ENCODE measurements at regions not wholly inside any gene's neighbourhood (a gene's known extent, or its start where the extent isn't known, plus 50 kb on each side); places are given as distances from the start of the nearest gene placed in this dataset.

DNA sequence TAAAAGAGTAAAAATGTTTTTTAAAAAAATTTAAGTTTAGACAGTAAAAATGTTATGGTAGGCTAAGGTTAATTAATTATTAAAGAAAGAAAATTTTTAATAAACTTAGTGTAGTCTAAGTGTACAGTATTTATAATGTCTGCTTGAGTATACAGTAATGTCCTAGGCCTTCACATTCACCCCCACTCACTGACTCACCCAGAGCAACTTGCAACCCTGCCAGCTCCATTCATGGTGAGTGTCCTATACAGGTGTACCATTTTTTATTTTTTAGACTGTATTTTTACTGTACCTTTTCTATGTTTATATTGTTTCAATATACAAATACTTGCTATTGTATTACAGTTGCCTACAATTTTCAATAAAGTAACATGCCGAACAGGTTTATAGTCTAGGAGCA lies 234.1 kb downstream of the AUH start:
- no peaks in the 10 kb centered on the region for H3K36me3 ChIP-seq (ENCODE audit: control insufficient read depth, insufficient read depth, low read length)
- H3K27ac ChIP-seq (ENCODE audit: low read depth, low read length), result no peak overlapping the region
- no peak for DNase-seq (ENCODE audit: low read depth in 4 of 6, low spot score in 6 of 6)
- WGBS (ENCODE audit: insufficient coverage), result no CpG with 5 or more reads among the region's 1 CpG
- no peaks in the 10 kb centered on the region for H3K27me3 ChIP-seq (ENCODE audit: control insufficient read depth, insufficient read depth, low read length)
- no peak overlapping the region for H3K4me3 ChIP-seq (ENCODE audit: low read depth, low read length)
- no peaks in the 10 kb centered on the region for H3K9me3 ChIP-seq (ENCODE audit: control insufficient read depth, insufficient read depth, low read length)
- no peaks in the 10 kb centered on the region for H3K4me1 ChIP-seq (ENCODE audit: control insufficient read depth, insufficient read depth, low read length)

DNA sequence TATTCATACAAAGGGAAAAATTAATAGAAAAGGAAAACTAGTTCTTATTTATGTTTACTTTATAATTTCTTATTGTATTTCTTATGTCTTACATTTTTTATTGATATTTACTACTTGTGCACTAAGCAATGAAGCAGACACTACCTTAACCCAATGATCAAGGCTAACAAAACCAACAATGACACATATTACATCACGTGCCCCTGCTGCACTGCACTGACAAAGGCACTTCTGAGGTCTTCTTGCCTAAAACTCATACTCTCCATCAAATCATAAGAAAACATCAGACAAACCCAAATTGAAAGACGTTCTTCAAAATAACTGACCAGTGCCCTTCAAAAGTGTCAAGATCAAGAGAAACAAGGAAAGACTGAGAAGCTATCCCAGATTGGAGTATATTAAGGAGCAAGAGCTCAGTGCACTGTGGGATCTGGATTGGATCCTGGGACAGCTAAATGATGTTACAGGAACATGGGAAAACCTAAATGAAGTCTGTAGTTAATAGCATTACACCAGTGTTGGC lies 230.9 kb downstream of the AUH start:
- no peak overlapping the region for H3K4me3 ChIP-seq (ENCODE audit: low read depth, low read length)
- no peaks in the 10 kb centered on the region for H3K9me3 ChIP-seq (ENCODE audit: control insufficient read depth, insufficient read depth, low read length)
- DNase-seq (ENCODE audit: low read depth in 4 of 6, low spot score in 6 of 6), result no peak
- no peak overlapping the region for H3K27ac ChIP-seq (ENCODE audit: low read depth, low read length)
- WGBS (ENCODE audit: insufficient coverage), result 90% methylated on average over 1 of the region's 2 CpGs
- no peaks in the 10 kb centered on the region for H3K27me3 ChIP-seq (ENCODE audit: control insufficient read depth, insufficient read depth, low read length)
- H3K36me3 ChIP-seq (ENCODE audit: control insufficient read depth, insufficient read depth, low read length), result no peaks in the 10 kb centered on the region
- no peaks in the 10 kb centered on the region for H3K4me1 ChIP-seq (ENCODE audit: control insufficient read depth, insufficient read depth, low read length)

DNA sequence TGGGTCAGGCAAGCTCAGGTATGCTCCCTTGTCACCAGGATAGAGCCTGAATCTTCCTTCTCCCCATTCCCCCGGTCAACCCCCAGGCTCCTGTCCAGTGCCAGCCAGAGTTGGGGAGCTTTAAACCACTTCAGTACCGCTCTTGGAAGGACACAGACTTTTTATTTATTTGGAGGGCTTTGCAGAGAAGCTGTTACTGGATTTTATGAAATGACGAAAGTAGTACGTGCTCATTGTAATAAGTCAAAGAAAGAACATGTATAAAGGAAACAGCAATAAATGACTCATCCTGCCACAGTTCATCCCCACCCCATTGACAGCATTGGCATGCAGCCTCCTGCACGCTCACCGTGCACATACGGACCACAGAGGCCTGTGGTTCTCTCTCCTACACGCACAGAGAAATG lies 230.3 kb downstream of the AUH start:
- no peaks in the 10 kb centered on the region for H3K4me1 ChIP-seq (ENCODE audit: control insufficient read depth, insufficient read depth, low read length)
- H3K9me3 ChIP-seq (ENCODE audit: control insufficient read depth, insufficient read depth, low read length), result no peaks in the 10 kb centered on the region
- no peaks in the 10 kb centered on the region for H3K36me3 ChIP-seq (ENCODE audit: control insufficient read depth, insufficient read depth, low read length)
- 93% methylated on average over 3 of the region's 8 CpGs for WGBS (ENCODE audit: insufficient coverage)
- DNase-seq (ENCODE audit: low read depth in 4 of 6, low spot score in 6 of 6), result no peak
- H3K4me3 ChIP-seq (ENCODE audit: low read depth, low read length), result no peak overlapping the region
- H3K27ac ChIP-seq (ENCODE audit: low read depth, low read length), result no peak overlapping the region
- H3K27me3 ChIP-seq (ENCODE audit: control insufficient read depth, insufficient read depth, low read length), result no peaks in the 10 kb centered on the region

DNA sequence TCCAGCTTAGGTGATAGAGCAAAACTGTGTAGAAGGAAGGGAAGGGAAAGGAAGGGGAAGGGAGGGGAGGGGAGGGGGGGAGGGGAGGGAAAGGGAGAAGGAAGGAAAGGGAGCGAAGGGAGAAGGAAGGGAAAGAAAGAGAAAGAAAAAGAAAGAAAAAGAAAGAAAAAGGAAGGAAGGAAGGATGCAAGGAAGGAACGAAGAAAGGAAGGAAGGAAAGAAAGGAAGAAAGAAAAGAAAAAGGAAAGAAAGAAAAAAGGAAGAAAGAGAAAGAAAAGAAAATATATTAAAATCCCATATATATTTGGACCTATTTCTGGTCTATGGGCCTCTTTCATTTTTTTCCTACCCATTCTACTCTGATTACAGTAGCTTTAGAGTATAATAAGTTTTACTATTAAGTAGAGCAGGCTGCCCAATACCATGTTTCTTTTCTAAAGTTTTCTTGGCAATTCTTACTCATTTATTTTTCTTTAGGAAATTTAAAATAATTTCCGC lies 229.1 kb downstream of the AUH start:
- H3K4me3 ChIP-seq (ENCODE audit: low read depth, low read length), result no peak overlapping the region
- WGBS (ENCODE audit: insufficient coverage), result 86% methylated on average over 1 of the region's 3 CpGs
- H3K36me3 ChIP-seq (ENCODE audit: control insufficient read depth, insufficient read depth, low read length), result no peaks in the 10 kb centered on the region
- no peaks in the 10 kb centered on the region for H3K9me3 ChIP-seq (ENCODE audit: control insufficient read depth, insufficient read depth, low read length)
- no peak for DNase-seq (ENCODE audit: low read depth in 4 of 6, low spot score in 6 of 6)
- no peaks in the 10 kb centered on the region for H3K4me1 ChIP-seq (ENCODE audit: control insufficient read depth, insufficient read depth, low read length)
- H3K27ac ChIP-seq (ENCODE audit: low read depth, low read length), result no peak overlapping the region
- no peaks in the 10 kb centered on the region for H3K27me3 ChIP-seq (ENCODE audit: control insufficient read depth, insufficient read depth, low read length)

DNA sequence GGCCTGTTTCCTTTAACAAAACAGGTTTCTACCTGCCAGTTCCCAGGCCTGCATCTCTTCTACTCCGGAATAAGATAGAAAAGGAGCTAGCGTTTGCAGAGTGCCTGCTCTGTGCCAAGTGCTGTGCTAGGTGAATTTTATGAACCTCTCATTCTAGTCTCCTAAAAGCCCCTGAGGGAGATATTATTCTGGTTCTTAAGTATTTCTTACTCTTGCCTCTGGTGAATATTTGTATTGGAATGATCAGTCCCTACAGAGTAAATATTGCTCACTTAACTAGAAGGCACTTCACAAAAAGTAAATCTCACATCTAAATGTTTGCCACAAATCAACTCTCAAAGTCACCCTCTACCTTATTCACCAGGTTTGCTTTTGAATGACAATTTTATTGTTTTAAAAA lies 227.1 kb downstream of the AUH start:
- no peaks in the 10 kb centered on the region for H3K27me3 ChIP-seq (ENCODE audit: control insufficient read depth, insufficient read depth, low read length)
- H3K4me1 ChIP-seq (ENCODE audit: control insufficient read depth, insufficient read depth, low read length), result no peaks in the 10 kb centered on the region
- no peaks in the 10 kb centered on the region for H3K36me3 ChIP-seq (ENCODE audit: control insufficient read depth, insufficient read depth, low read length)
- H3K4me3 ChIP-seq (ENCODE audit: low read depth, low read length), result no peak overlapping the region
- no CpG with 5 or more reads among the region's 2 CpGs for WGBS (ENCODE audit: insufficient coverage)
- H3K27ac ChIP-seq (ENCODE audit: low read depth, low read length), result no peak overlapping the region
- peak in 1 of 6 donors; percentile 6 for DNase-seq (ENCODE audit: low read depth in 4 of 6, low spot score in 6 of 6)
- no peaks in the 10 kb centered on the region for H3K9me3 ChIP-seq (ENCODE audit: control insufficient read depth, insufficient read depth, low read length)

DNA sequence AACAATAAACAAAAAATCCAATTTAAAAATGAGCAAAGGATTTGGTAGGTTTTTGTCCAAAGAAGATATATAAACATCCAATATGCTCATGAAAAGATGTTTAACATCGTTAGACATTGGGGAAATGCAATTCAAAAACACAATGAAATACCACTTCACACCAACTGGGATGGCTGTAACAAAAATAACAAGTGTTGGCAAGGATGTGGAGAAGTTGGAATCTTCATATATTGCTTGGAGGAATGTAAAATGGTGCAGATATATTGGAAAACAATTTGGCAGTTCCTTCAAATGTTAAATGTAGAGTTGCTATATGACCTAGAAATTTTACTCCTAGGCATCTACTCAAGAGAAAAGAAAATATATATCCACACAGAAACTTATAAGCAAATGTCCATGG lies 224.3 kb downstream of the AUH start:
- Histone ChIP-seq H3K27ac (ENCODE audit: low read depth, low read length) (no peak overlapping the region), H3K4me1 (ENCODE audit: control insufficient read depth, insufficient read depth, low read length) (no peaks in the 10 kb centered on the region), H3K9me3 (ENCODE audit: control insufficient read depth, insufficient read depth, low read length) (no peaks in the 10 kb centered on the region), H3K27me3 (ENCODE audit: control insufficient read depth, insufficient read depth, low read length) (no peaks in the 10 kb centered on the region), H3K36me3 (ENCODE audit: control insufficient read depth, insufficient read depth, low read length) (no peaks in the 10 kb centered on the region), H3K4me3 (ENCODE audit: low read depth, low read length) (no peak overlapping the region)
- DNase-seq (ENCODE audit: low read depth in 4 of 6, low spot score in 6 of 6), result peak in 1 of 6 donors; percentile 69
- WGBS (ENCODE audit: insufficient coverage), result no CpG with 5 or more reads among the region's 1 CpG

DNA sequence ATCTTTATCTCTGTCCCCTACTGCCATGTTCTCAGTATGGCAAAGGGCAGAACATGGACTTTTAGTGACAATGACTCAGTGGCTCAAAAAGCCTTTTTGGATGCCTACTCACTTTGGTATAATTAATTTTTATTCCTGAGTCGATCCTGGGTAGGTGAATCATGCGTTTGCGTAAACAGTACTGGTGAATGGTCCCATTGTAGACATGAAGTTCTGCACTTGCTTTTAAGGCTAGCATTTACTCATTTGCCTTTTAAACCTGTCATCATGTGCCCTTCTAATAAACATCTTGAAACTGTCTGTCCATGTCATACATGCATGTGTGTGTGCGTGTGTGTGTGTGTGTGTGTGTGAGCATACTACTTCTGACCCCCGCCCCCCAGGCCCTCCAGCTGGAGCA lies 223.0 kb downstream of the AUH start:
- no peak for DNase-seq (ENCODE audit: low read depth in 4 of 6, low spot score in 6 of 6)
- 83% methylated on average over 3 of the region's 5 CpGs for WGBS (ENCODE audit: insufficient coverage)
- H3K4me3 ChIP-seq (ENCODE audit: low read depth, low read length), result no peak overlapping the region
- no peaks in the 10 kb centered on the region for H3K4me1 ChIP-seq (ENCODE audit: control insufficient read depth, insufficient read depth, low read length)
- H3K27me3 ChIP-seq (ENCODE audit: control insufficient read depth, insufficient read depth, low read length), result no peaks in the 10 kb centered on the region
- no peaks in the 10 kb centered on the region for H3K9me3 ChIP-seq (ENCODE audit: control insufficient read depth, insufficient read depth, low read length)
- no peaks in the 10 kb centered on the region for H3K36me3 ChIP-seq (ENCODE audit: control insufficient read depth, insufficient read depth, low read length)
- no peak overlapping the region for H3K27ac ChIP-seq (ENCODE audit: low read depth, low read length)

DNA sequence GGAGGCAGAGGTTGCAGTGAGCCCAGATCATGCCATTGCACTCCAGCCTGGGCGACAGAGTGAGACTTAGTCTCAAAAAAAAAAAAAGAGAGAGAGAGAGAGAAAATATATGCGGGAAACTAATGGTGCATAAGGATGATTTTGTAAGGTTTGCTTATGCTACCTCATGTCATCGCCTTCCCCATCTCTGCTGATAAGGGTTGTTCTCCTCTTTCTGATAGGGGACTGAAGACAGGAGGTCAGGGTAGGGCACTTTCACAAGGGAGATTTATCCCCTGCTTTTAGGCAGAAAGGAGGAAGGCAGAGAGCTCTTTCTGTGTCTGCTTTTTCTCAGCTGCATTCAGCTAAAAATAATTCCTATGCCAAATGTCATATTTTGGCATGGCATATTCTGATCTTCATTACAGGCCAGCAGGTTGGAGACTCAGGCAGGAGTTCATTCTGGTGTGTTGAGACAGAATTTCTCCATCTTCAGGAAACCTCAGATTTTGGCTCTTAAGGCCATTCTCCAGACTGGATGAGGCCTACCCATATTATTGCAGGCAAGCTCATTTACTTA lies 220.2 kb downstream of the AUH start:
- no peak overlapping the region for H3K4me3 ChIP-seq (ENCODE audit: low read depth, low read length)
- no peaks in the 10 kb centered on the region for H3K4me1 ChIP-seq (ENCODE audit: control insufficient read depth, insufficient read depth, low read length)
- H3K27ac ChIP-seq (ENCODE audit: low read depth, low read length), result no peak overlapping the region
- no peaks in the 10 kb centered on the region for H3K27me3 ChIP-seq (ENCODE audit: control insufficient read depth, insufficient read depth, low read length)
- no peaks in the 10 kb centered on the region for H3K36me3 ChIP-seq (ENCODE audit: control insufficient read depth, insufficient read depth, low read length)
- WGBS (ENCODE audit: insufficient coverage), result 50% methylated on average over 2 of the region's 3 CpGs
- no peak for DNase-seq (ENCODE audit: low read depth in 4 of 6, low spot score in 6 of 6)
- no peaks in the 10 kb centered on the region for H3K9me3 ChIP-seq (ENCODE audit: control insufficient read depth, insufficient read depth, low read length)

DNA sequence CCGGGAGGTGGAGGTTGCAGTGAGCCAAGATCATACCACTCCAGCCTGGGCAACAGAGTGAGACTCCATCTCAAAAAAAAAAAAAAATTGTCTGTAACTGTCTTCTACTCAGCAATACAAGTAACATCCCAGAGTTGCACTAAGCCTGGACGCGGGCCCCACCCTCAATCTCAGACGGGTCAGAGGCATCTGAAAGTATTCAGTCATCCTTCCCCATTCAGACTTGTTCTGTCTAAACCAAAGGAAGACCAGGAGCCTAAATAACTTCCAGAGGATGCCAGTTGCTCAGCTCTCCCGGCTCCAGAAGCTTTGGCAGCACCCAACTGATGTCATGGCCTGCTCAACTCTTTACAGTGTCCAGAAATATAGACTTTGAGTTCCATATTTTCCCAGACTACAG lies 218.6 kb downstream of the AUH start:
- no peaks in the 10 kb centered on the region for H3K4me1 ChIP-seq (ENCODE audit: control insufficient read depth, insufficient read depth, low read length)
- no peaks in the 10 kb centered on the region for H3K9me3 ChIP-seq (ENCODE audit: control insufficient read depth, insufficient read depth, low read length)
- no peak overlapping the region for H3K27ac ChIP-seq (ENCODE audit: low read depth, low read length)
- no peaks in the 10 kb centered on the region for H3K27me3 ChIP-seq (ENCODE audit: control insufficient read depth, insufficient read depth, low read length)
- WGBS (ENCODE audit: insufficient coverage), result 94% methylated on average over 4 of the region's 5 CpGs
- no peak for DNase-seq (ENCODE audit: low read depth in 4 of 6, low spot score in 6 of 6)
- H3K4me3 ChIP-seq (ENCODE audit: low read depth, low read length), result no peak overlapping the region
- H3K36me3 ChIP-seq (ENCODE audit: control insufficient read depth, insufficient read depth, low read length), result no peaks in the 10 kb centered on the region

DNA sequence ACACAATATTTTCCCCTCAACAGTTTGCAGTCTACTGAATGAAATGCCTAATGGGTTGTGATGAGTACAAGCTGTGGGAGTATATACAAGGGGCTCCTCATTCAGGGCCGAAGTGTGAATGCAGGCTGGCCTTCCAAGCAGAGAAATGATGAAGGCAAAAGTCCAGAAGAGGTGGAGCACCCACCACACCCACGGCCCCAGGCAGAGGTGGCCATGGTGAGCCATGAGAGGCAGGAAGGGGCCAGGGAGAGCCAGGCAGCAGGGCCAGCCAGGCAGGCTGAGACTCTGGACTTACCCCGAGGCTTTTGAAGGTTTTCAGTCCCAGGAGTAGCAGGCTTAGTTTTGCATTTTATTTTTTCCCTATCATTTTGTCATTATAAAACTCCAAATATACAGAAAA lies 218.1 kb downstream of the AUH start:
- Histone ChIP-seq H3K9me3 (ENCODE audit: control insufficient read depth, insufficient read depth, low read length) (no peaks in the 10 kb centered on the region), H3K36me3 (ENCODE audit: control insufficient read depth, insufficient read depth, low read length) (no peaks in the 10 kb centered on the region), H3K27me3 (ENCODE audit: control insufficient read depth, insufficient read depth, low read length) (no peaks in the 10 kb centered on the region), H3K4me3 (ENCODE audit: low read depth, low read length) (no peak overlapping the region), H3K27ac (ENCODE audit: low read depth, low read length) (no peak overlapping the region), H3K4me1 (ENCODE audit: control insufficient read depth, insufficient read depth, low read length) (no peaks in the 10 kb centered on the region)
- 87% methylated on average over 2 of the region's 3 CpGs for WGBS (ENCODE audit: insufficient coverage)
- no peak for DNase-seq (ENCODE audit: low read depth in 4 of 6, low spot score in 6 of 6)

Measured in spinal cord (tissue), 9 donors.